WTC11 (cell line): ENCODE measurements at regions not wholly inside any gene's neighbourhood (a gene's known extent, or its start where the extent isn't known, plus 50 kb on each side); places are given as distances from the start of the nearest gene placed in this dataset.

Experiments used
- ATAC-seq: fragments of 200-7000 bp; cut with Tn5 transposase; 2 replicates; pipeline ENCODE4 v1.10.0; 2021; ENCODE audit warnings: mild to moderate bottlenecking, moderate library complexity
- CTCF ChIA-PET: fragments of 300-600 bp; sonication (Branson Sonifier 250); formaldehyde crosslinking; loops from one replicate; lab custom pipeline; 2021; ENCODE audit warnings: antibody characterized with exemption; lab: Charles Lee
- POLR2A ChIA-PET: fragments of 350-600 bp; sonication (Branson Sonifier 250); formaldehyde crosslinking; loops from one replicate; lab custom pipeline; 2021; ENCODE audit warnings: antibody characterized with exemption; lab: Charles Lee
- DNase-seq: peaks from one replicate; pipeline ENCODE4 v3.0.0; 2021; ENCODE audit warnings: low spot score
- H3K27ac Mint-ChIP-seq: 2 replicates; pipeline ENCODE4 v1.8.0; 2021; ENCODE audit warnings: mixed read lengths
- H3K27me3 Mint-ChIP-seq: 2 replicates; pipeline ENCODE4 v1.8.0; 2021; ENCODE audit warnings: low read depth, mild to moderate bottlenecking, moderate library complexity, mixed read lengths
- H3K36me3 Mint-ChIP-seq: 2 replicates; pipeline ENCODE4 v1.8.0; 2021; ENCODE audit warnings: mixed read lengths
- H3K4me1 Mint-ChIP-seq: 2 replicates; pipeline ENCODE4 v1.8.0; 2022; ENCODE audit warnings: mixed read lengths
- H3K4me3 Mint-ChIP-seq: 2 replicates; pipeline ENCODE4 v1.8.0; 2021; ENCODE audit warnings: mild to moderate bottlenecking, moderate library complexity, mixed read lengths
- H3K9me3 Mint-ChIP-seq: 2 replicates; pipeline ENCODE4 v1.8.0; 2021; ENCODE audit warnings: mixed read lengths
- AFF4 ChIP-seq: sonication (generic); formaldehyde crosslinking; IDR thresholded peaks from 2 replicates; pipeline ENCODE4 v1.8.1; 2023; ENCODE audit warnings: mild to moderate bottlenecking, missing genetic modification reagents, borderline replicate concordance
- CREB1 ChIP-seq: sonication (generic); formaldehyde crosslinking; IDR thresholded peaks from 2 replicates; pipeline ENCODE4 v1.8.0; 2023; ENCODE audit warnings: mild to moderate bottlenecking, missing genetic modification reagents
- FOXK1 ChIP-seq: sonication (generic); formaldehyde crosslinking; IDR thresholded peaks from 2 replicates; pipeline ENCODE4 v1.8.0; 2022; ENCODE audit warnings: mild to moderate bottlenecking, moderate library complexity, missing genetic modification reagents
- FOXP1 ChIP-seq: sonication (generic); formaldehyde crosslinking; IDR thresholded peaks from 2 replicates; pipeline ENCODE4 v1.8.0; 2022; ENCODE audit warnings: missing genetic modification reagents, mild to moderate bottlenecking, moderate library complexity, borderline replicate concordance
- GABPB1 ChIP-seq: sonication (generic); formaldehyde crosslinking; IDR thresholded peaks from 2 replicates; pipeline ENCODE4 v1.8.1; 2023; ENCODE audit warnings: mild to moderate bottlenecking, missing genetic modification reagents
- GRHL2 ChIP-seq: fragments of 250-450 bp; sonication (Bioruptor Pico); IDR thresholded peaks from 2 replicates; pipeline ENCODE4 v1.8.0; 2022; ENCODE audit warnings: mild to moderate bottlenecking, moderate library complexity; ENCODE audit not compliant: insufficient replicate concordance, severe bottlenecking
- HMGA2 ChIP-seq: fragments of 250-450 bp; sonication (Bioruptor Pico); IDR thresholded peaks from 2 replicates; pipeline ENCODE4 v1.4.0; 2021; ENCODE audit warnings: mild to moderate bottlenecking, moderate library complexity
- IRF1 ChIP-seq: sonication (generic); formaldehyde crosslinking; IDR thresholded peaks from 2 replicates; pipeline ENCODE4 v1.8.0; 2023; ENCODE audit warnings: missing genetic modification reagents
- IRF2 ChIP-seq: sonication (generic); formaldehyde crosslinking; IDR thresholded peaks from 2 replicates; pipeline ENCODE4 v1.8.0; 2022; ENCODE audit warnings: low read depth, missing genetic modification reagents, borderline replicate concordance
- JUN ChIP-seq: sonication (generic); formaldehyde crosslinking; IDR thresholded peaks from 2 replicates; pipeline ENCODE4 v1.8.0; 2023; ENCODE audit warnings: mild to moderate bottlenecking, missing genetic modification reagents
- NFATC4 ChIP-seq: fragments of 250-450 bp; sonication (Bioruptor Pico); IDR thresholded peaks from 2 replicates; pipeline ENCODE4 v1.9.0; 2021; ENCODE audit warnings: mild to moderate bottlenecking
- SMAD3 ChIP-seq: sonication (generic); formaldehyde crosslinking; IDR thresholded peaks from 2 replicates; pipeline ENCODE4 v1.8.0; 2022; ENCODE audit warnings: missing genetic modification reagents, mild to moderate bottlenecking, borderline replicate concordance
- SMAD4 ChIP-seq: sonication (generic); formaldehyde crosslinking; IDR thresholded peaks from 2 replicates; pipeline ENCODE4 v1.8.0; 2022; ENCODE audit warnings: mild to moderate bottlenecking, missing genetic modification reagents
- TCF7 ChIP-seq: sonication (generic); formaldehyde crosslinking; IDR thresholded peaks from 2 replicates; pipeline ENCODE4 v1.8.0; 2022; ENCODE audit warnings: mild to moderate bottlenecking, low read depth, missing genetic modification reagents, moderate library complexity
- USF2 ChIP-seq: sonication (generic); formaldehyde crosslinking; IDR thresholded peaks from 2 replicates; pipeline ENCODE4 v1.8.1; 2023; ENCODE audit warnings: mild to moderate bottlenecking, missing genetic modification reagents, moderate library complexity
- ZBTB21 ChIP-seq: sonication (generic); formaldehyde crosslinking; IDR thresholded peaks from 2 replicates; pipeline ENCODE4 v1.8.1; 2023; ENCODE audit warnings: mild to moderate bottlenecking, missing genetic modification reagents, borderline replicate concordance
- ZBTB43 ChIP-seq: sonication (generic); formaldehyde crosslinking; IDR thresholded peaks from 2 replicates; pipeline ENCODE4 v1.8.1; 2023; ENCODE audit warnings: mild to moderate bottlenecking, missing genetic modification reagents
- ZMAT4 ChIP-seq: fragments of 250-450 bp; sonication (Bioruptor Pico); IDR thresholded peaks from 2 replicates; pipeline ENCODE4 v1.9.0; 2021; ENCODE audit warnings: mild to moderate bottlenecking
- ZNF121 ChIP-seq: sonication (generic); formaldehyde crosslinking; IDR thresholded peaks from 2 replicates; pipeline ENCODE4 v1.8.0; 2023; ENCODE audit warnings: missing genetic modification reagents
- ZNF263 ChIP-seq: sonication (generic); formaldehyde crosslinking; IDR thresholded peaks from 2 replicates; pipeline ENCODE4 v1.8.1; 2022; ENCODE audit warnings: low read depth, mild to moderate bottlenecking, moderate library complexity, missing genetic modification reagents
- ZNF317 ChIP-seq: sonication (generic); formaldehyde crosslinking; IDR thresholded peaks from 2 replicates; pipeline ENCODE4 v1.8.1; 2023; ENCODE audit warnings: low read depth, mild to moderate bottlenecking, moderate library complexity, missing genetic modification reagents, borderline replicate concordance
- ZNF416 ChIP-seq: fragments of 250-450 bp; sonication (Bioruptor Pico); IDR thresholded peaks from 2 replicates; pipeline ENCODE4 v1.9.0; 2021; ENCODE audit warnings: mild to moderate bottlenecking, inconsistent platforms
- ZNF512 ChIP-seq: sonication (generic); formaldehyde crosslinking; IDR thresholded peaks from 2 replicates; pipeline ENCODE4 v1.8.1; 2022; ENCODE audit warnings: missing genetic modification reagents, borderline replicate concordance
- ZNF671 ChIP-seq: fragments of 250-450 bp; sonication (Bioruptor Pico); IDR thresholded peaks from 2 replicates; pipeline ENCODE4 v1.8.0; 2021; ENCODE audit warnings: mild to moderate bottlenecking
- ZSCAN18 ChIP-seq: fragments of 250-450 bp; sonication (Bioruptor Pico); IDR thresholded peaks from 2 replicates; pipeline ENCODE4 v2.1.2; 2022; ENCODE audit warnings: mild to moderate bottlenecking, moderate library complexity

GRCh38 chr12:83573671-83574070, 887.0 kb downstream of the TMTC2 start:
- no peak overlapping the region for H3K4me3 Mint-ChIP-seq
- no peak overlapping the region for H3K27ac Mint-ChIP-seq
- ChIA-PET CTCF (no interaction called here), POLR2A (no interaction called here)
- no peak for DNase-seq
- H3K27me3 Mint-ChIP-seq: no peaks in the 10 kb centered on the region
- H3K9me3 Mint-ChIP-seq: peaks cover 6% of the 10 kb centered on the region
- ATAC-seq: no peak
- H3K36me3 Mint-ChIP-seq: no peaks in the 10 kb centered on the region; the same call in 1 of the 2 replicates
- H3K4me1 Mint-ChIP-seq: no peaks in the 10 kb centered on the region
- TF ChIP-seq SMAD4 (CRISPR knock-in tag) (no peak), GABPB1 (CRISPR knock-in tag) (no peak), ZNF317 (CRISPR knock-in tag) (no peak), TCF7 (no peak), FOXK1 (CRISPR knock-in tag) (no peak), FOXP1 (CRISPR knock-in tag) (no peak), IRF2 (CRISPR knock-in tag) (no peak), ZMAT4 (CRISPR knock-in tag) (no peak), ZNF416 (CRISPR knock-in tag) (no peak), ZNF671 (CRISPR knock-in tag) (no peak)

GRCh38 chr12:83559650-83560049, 872.9 kb downstream of the TMTC2 start:
- ChIA-PET CTCF (no interaction called here), POLR2A (no interaction called here)
- Mint-ChIP-seq H3K9me3 (peaks cover 31% of the 10 kb centered on the region), H3K4me3 (0 out of 2 replicates have a peak overlapping the region, but pooled peaks have one; percentile 8), H3K27ac (peak overlapping the region; percentile 66), H3K4me1 (peaks cover 21% of the 10 kb centered on the region), H3K36me3 (peaks cover 31% of the 10 kb centered on the region), H3K27me3 (no peaks in the 10 kb centered on the region)
- ATAC-seq (peak; percentile 73), DNase-seq (no peak)
- TF ChIP-seq IRF1 (CRISPR knock-in tag) (no peak), CREB1 (no peak), ZSCAN18 (CRISPR knock-in tag) (no peak), ZBTB43 (CRISPR knock-in tag) (no peak), SMAD3 (CRISPR knock-in tag) (no peak), HMGA2 (CRISPR knock-in tag) (no peak), ZNF121 (CRISPR knock-in tag) (no peak), USF2 (no peak), ZBTB21 (CRISPR knock-in tag) (no peak), AFF4 (CRISPR knock-in tag) (no peak), ZNF512 (CRISPR knock-in tag) (no peak), JUN (CRISPR knock-in tag) (no peak), NFATC4 (CRISPR knock-in tag) (no peak), ZNF263 (no peak), GRHL2 (no peak)
